Ishikawa (cell line): ENCODE measurements at regions not wholly inside any gene's neighbourhood (a gene's known extent, or its start where the extent isn't known, plus 50 kb on each side); places are given as distances from the start of the nearest gene placed in this dataset.
A peak's percentile ranks its signal among the peaks of the same experiment; 100 is the strongest.

ENCODE experiments used
- CEBPB ChIP-seq: IDR thresholded peaks from 2 replicates; pipeline ENCODE4 v1.6.1; 2012
- CREB1 ChIP-seq: IDR thresholded peaks from 2 replicates; pipeline ENCODE4 v1.6.1; 2012; ENCODE audit warnings: low read depth
- EGR1 ChIP-seq: IDR thresholded peaks from 2 replicates; pipeline ENCODE4 v1.6.1; 2012
- EP300 ChIP-seq: IDR thresholded peaks from 2 replicates; pipeline ENCODE4 v1.6.1; 2012; ENCODE audit warnings: borderline replicate concordance
- FOXM1 ChIP-seq: IDR thresholded peaks from 2 replicates; pipeline ENCODE4 v1.6.1; 2012; ENCODE audit warnings: low read depth, borderline replicate concordance
- MAX ChIP-seq: IDR thresholded peaks from 2 replicates; pipeline ENCODE4 v1.6.1; 2012
- NFIC ChIP-seq: IDR thresholded peaks from 2 replicates; pipeline ENCODE4 v1.6.1; 2012
- RAD21 ChIP-seq: IDR thresholded peaks from 2 replicates; pipeline ENCODE4 v1.6.1; 2012; ENCODE audit warnings: low read depth
- REST ChIP-seq: IDR thresholded peaks from 2 replicates; pipeline ENCODE4 v1.6.1; 2012; ENCODE audit warnings: low read depth, mild to moderate bottlenecking
- TAF1 ChIP-seq: IDR thresholded peaks from 2 replicates; pipeline ENCODE4 v1.6.1; 2012; ENCODE audit warnings: low read depth, mild to moderate bottlenecking
- TCF12 ChIP-seq: IDR thresholded peaks from 2 replicates; pipeline ENCODE4 v1.6.1; 2012; ENCODE audit warnings: low read depth
- TEAD4 ChIP-seq: IDR thresholded peaks from 2 replicates; pipeline ENCODE4 v1.6.1; 2012
- USF1 ChIP-seq: IDR thresholded peaks from 2 replicates; pipeline ENCODE4 v1.6.1; 2012
- YY1 ChIP-seq: IDR thresholded peaks from 2 replicates; pipeline ENCODE4 v1.6.1; 2012; ENCODE audit warnings: low read depth
- ZBTB7A ChIP-seq: IDR thresholded peaks from 2 replicates; pipeline ENCODE4 v1.6.1; 2012; ENCODE audit warnings: low read depth

GRCh38 chr5:13244151-13244550 lies 700.3 kb downstream of the DNAH5 start:
- TF ChIP-seq USF1 (no peak), ZBTB7A (no peak), MAX (no peak), EGR1 (no peak), RAD21 (no peak), TCF12 (no peak)

- no peak for TF ChIP-seq EP300
- no peak for TF ChIP-seq EGR1
- no peak for TF ChIP-seq CREB1
- TF ChIP-seq CEBPB = no peak
- TF ChIP-seq NFIC = no peak
- no peak for TF ChIP-seq TCF12
- no peak for TF ChIP-seq FOXM1
- TF ChIP-seq TEAD4 = no peak
- TF ChIP-seq YY1 = no peak
- TF ChIP-seq RAD21 = no peak
- TF ChIP-seq REST = no peak
- TF ChIP-seq TAF1 = no peak
Observed at GRCh38 chr5:13227513-13227912, 717.0 kb downstream of the DNAH5 start.

GRCh38 chr5:13218518-13218917 lies 726.0 kb downstream of the DNAH5 start:
- TF ChIP-seq ZBTB7A (no peak), RAD21 (peak; percentile 49)

- TF ChIP-seq CEBPB (no peak), EP300 (no peak), MAX (no peak), CREB1 (no peak)
Observed at GRCh38 chr5:13217636-13218035, 726.9 kb downstream of the DNAH5 start.

- TF ChIP-seq RAD21 (no peak), REST (peak; percentile 63)
Observed at GRCh38 chr5:13215806-13216205, 728.7 kb downstream of the DNAH5 start.

GRCh38 chr5:13215370-13215769 lies 729.1 kb downstream of the DNAH5 start:
- TF ChIP-seq ZBTB7A (no peak), TAF1 (no peak), YY1 (no peak), CEBPB (no peak), EP300 (no peak), RAD21 (no peak), FOXM1 (no peak)

GRCh38 chr5:13214182-13214581 lies 730.3 kb downstream of the DNAH5 start:
- TF ChIP-seq TAF1 (no peak), MAX (no peak), YY1 (no peak), FOXM1 (no peak), CEBPB (no peak), EGR1 (no peak), TEAD4 (no peak)

- TF ChIP-seq REST (no peak), MAX (no peak), FOXM1 (no peak), TCF12 (no peak), CEBPB (no peak), ZBTB7A (no peak), EP300 (no peak), TAF1 (no peak)
Observed at GRCh38 chr5:13212886-13213285, 731.6 kb downstream of the DNAH5 start.
